Prostate gland (tissue), 2 donors: ENCODE measurements at regions not wholly inside any gene's neighbourhood (a gene's known extent, or its start where the extent isn't known, plus 50 kb on each side); places are given as distances from the start of the nearest gene placed in this dataset.

Source experiments
- DNase-seq: peaks from one replicate; pipeline ENCODE4 v3.0.0-alpha.2; 2019; ENCODE audit warnings: low spot score
- H3K27ac ChIP-seq, 2 donors: fragments of 200-600 bp; sonication (generic); 2 replicates each; pipeline ENCODE4 v1.5.1; 2017 to 2019
- H3K27me3 ChIP-seq: fragments of 200-600 bp; sonication (generic); replicated peaks from 2 replicates; pipeline ENCODE4 v1.5.1; 2019; ENCODE audit not compliant: insufficient read depth
- H3K36me3 ChIP-seq, 2 donors: fragments of 200-600 bp; sonication (generic); 1 replicate in 1 of 2; 2 replicates in 1 of 2; pipeline versions ENCODE4 v1.5.1 to v1.8.1; 2017 to 2019
- H3K4me1 ChIP-seq: fragments of 200-600 bp; sonication (generic); replicated peaks from 2 replicates; pipeline ENCODE4 v1.5.1; 2019
- H3K4me3 ChIP-seq, 2 donors: fragments of 200-600 bp; sonication (generic); 2 replicates each; pipeline ENCODE4 v1.5.1; 2017 to 2019
- H3K9me3 ChIP-seq: fragments of 200-600 bp; sonication (generic); 2 replicates; pipeline ENCODE4 v1.5.1; 2017
- POLR2A ChIP-seq: fragments of 450-650 bp; IDR thresholded peaks from one replicate; pipeline ENCODE4 v1.6.1; 2016; ENCODE audit warnings: antibody characterized with exemption, mild to moderate bottlenecking
- POLR2AphosphoS5 ChIP-seq: sonication (generic); formaldehyde crosslinking; IDR thresholded peaks from one replicate; pipeline ENCODE4 v1.6.1; 2017; ENCODE audit warnings: antibody characterized with exemption
- WGBS: methylation state at CpG from one replicate; pipeline ENCODE4 v1.1.5; 2018; 5-methylcytosine and 5-hydroxymethylcytosine counted together
- intact Hi-C: fragments of 100-400 bp; cut with DNase I; formaldehyde crosslinking; loops from one replicate; pipeline ENCODE4 v1.14.2; 2022
- TF ChIP-seq, protein P1 (sequence below), 4 experiments: fragments of 200-600 bp in 2 of 4; fragments of 450-650 bp in 2 of 4; sonication (generic) in 2 of 4; IDR thresholded peaks; 1 replicate in 3 of 4; 2 replicates in 1 of 4; pipeline ENCODE4 v1.5.1; 2016 to 2019; ENCODE audit warnings: antibody characterized with exemption in 4 of 4, mild to moderate bottlenecking in 2 of 4, moderate library complexity in 2 of 4

DNA sequence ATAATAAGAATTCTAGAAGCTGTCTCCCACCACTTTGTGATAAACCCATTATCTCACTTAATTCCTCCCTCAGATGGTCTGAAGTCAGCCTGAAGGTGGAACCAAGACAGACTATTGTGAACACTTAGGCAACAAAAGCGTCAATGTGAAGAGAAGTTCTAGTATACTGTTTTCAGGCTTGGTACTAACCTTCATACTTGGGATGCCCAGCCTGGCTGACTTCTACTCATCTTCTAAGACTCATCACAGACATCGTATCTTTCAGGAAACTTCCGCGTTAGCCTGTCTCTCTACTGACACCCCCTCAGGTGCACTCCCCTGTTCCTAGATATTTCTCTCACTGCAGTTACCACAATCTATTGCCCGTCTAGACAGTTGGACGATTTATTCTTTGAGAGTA is 201.2 kb downstream of the SATB1 start:
- TF ChIP-seq, protein P1, sequence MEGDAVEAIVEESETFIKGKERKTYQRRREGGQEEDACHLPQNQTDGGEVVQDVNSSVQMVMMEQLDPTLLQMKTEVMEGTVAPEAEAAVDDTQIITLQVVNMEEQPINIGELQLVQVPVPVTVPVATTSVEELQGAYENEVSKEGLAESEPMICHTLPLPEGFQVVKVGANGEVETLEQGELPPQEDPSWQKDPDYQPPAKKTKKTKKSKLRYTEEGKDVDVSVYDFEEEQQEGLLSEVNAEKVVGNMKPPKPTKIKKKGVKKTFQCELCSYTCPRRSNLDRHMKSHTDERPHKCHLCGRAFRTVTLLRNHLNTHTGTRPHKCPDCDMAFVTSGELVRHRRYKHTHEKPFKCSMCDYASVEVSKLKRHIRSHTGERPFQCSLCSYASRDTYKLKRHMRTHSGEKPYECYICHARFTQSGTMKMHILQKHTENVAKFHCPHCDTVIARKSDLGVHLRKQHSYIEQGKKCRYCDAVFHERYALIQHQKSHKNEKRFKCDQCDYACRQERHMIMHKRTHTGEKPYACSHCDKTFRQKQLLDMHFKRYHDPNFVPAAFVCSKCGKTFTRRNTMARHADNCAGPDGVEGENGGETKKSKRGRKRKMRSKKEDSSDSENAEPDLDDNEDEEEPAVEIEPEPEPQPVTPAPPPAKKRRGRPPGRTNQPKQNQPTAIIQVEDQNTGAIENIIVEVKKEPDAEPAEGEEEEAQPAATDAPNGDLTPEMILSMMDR (IDR thresholded peaks at IDR 0.05) = no peak
- no peak for TF ChIP-seq POLR2AphosphoS5
- no peak for TF ChIP-seq POLR2A
- Histone ChIP-seq H3K27ac (no peak overlapping the region), H3K36me3 (no peaks in the 10 kb centered on the region), H3K4me1 (no peaks in the 10 kb centered on the region), H3K9me3 (no peaks in the 10 kb centered on the region), H3K4me3 (no peak overlapping the region), H3K27me3 (no peaks in the 10 kb centered on the region)
- intact Hi-C loops = no loop called here
- WGBS = 88% methylated on average over 6 of the region's 6 CpGs
- no peak for DNase-seq

DNA sequence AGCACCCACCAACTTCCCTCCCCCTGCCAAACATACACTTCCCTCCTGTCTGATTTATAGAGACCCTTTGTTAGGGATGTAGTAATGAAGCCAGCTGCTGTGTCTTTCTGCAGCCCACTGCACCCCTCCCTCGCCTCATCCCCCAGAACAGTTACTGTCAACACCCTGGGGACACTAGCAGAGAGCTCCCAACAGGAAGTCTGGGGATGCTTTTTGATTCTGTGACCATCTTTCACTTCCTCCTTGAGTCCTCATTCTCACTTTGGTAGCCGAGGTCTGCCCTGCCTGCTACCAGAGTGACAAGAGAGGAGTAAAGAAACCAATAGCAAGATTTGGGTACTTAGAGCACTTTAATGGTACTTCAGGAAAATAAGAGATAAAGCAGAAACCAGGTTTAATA is 201.6 kb downstream of the SATB1 start:
- WGBS = 48% methylated on average over 2 of the region's 2 CpGs
- Histone ChIP-seq H3K4me3 (no peak overlapping the region), H3K36me3 (no peaks in the 10 kb centered on the region), H3K9me3 (no peaks in the 10 kb centered on the region), H3K27me3 (no peaks in the 10 kb centered on the region), H3K4me1 (no peaks in the 10 kb centered on the region), H3K27ac (no peak overlapping the region)
- intact Hi-C loops = no loop called here
- TF ChIP-seq POLR2AphosphoS5 = no peak
- TF ChIP-seq, protein P1 (IDR thresholded peaks at IDR 0.05) = no peak
- no peak for TF ChIP-seq POLR2A
- DNase-seq = no peak

DNA sequence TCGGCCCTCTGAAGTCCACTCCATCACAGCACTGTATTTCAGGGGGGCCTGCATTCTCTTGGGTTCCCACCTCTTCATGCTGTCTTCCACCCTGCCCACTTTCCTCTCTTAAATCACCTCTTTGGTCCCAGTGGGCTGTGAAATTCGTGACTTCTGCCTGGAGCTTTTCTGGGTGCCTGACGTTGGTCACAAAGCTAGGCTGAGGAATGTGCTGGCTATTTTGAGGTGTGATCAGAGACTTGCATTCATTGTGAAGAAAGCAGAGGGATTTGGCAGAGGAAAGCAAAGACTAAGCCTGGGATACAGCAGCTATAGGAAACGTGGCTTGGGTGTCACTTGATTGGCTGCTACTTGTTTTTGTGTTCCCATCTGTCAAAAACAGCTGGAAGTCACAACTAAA is 202.5 kb downstream of the SATB1 start:
- WGBS = 76% methylated on average over 4 of the region's 4 CpGs
- no peaks in the 10 kb centered on the region for H3K36me3 ChIP-seq

DNA sequence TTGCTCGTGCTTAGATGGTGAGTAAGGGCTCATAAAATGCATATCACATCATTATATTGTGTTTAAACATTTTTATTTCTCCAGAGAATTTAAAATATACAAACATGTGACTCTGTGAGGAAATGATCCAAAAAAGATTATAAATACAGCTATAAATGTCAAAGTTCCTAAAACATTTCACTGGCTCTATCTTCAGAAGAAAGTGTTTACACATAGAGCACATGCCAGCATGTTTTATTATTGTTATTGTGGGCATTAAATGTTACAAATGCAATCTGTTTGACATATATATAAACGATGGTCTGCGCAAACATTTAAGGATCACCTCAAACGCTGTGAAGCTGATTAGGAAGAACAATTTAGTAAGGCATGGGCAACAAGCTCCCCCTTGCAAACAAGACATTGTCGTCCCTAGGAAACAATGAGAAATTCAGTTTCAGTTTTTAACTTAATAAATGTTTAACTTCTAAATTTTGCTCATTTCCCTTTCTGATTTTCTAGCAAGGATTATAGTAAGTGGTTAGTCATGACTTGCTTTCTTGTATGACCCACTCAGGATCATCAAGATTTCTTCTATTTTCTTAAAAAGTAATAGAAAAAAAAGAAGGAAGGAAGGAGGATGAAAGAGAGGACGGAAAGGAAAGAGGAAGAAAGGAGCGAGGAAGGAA is 207.5 kb downstream of the SATB1 start:
- Histone ChIP-seq H3K4me1 (no peaks in the 10 kb centered on the region), H3K4me3 (no peak overlapping the region), H3K9me3 (no peaks in the 10 kb centered on the region), H3K36me3 (no peaks in the 10 kb centered on the region), H3K27ac (no peak overlapping the region), H3K27me3 (no peaks in the 10 kb centered on the region)
- no peak for TF ChIP-seq POLR2AphosphoS5
- TF ChIP-seq, protein P1 (IDR thresholded peaks at IDR 0.05) = no peak
- no peak for TF ChIP-seq POLR2A
- 31% methylated on average over 7 of the region's 7 CpGs for WGBS
- DNase-seq = no peak
- intact Hi-C loops = no loop called here

More for the DNA sequence above, 202.5 kb downstream of the SATB1 start:
- Histone ChIP-seq H3K4me3 (no peak overlapping the region), H3K27ac (no peak overlapping the region), H3K4me1 (no peaks in the 10 kb centered on the region), H3K9me3 (no peaks in the 10 kb centered on the region), H3K27me3 (no peaks in the 10 kb centered on the region)
- TF ChIP-seq, protein P1 (IDR thresholded peaks at IDR 0.05) = no peak
- TF ChIP-seq POLR2A (no peak), POLR2AphosphoS5 (no peak)
- no peak for DNase-seq
- intact Hi-C loops = no loop called here

DNA sequence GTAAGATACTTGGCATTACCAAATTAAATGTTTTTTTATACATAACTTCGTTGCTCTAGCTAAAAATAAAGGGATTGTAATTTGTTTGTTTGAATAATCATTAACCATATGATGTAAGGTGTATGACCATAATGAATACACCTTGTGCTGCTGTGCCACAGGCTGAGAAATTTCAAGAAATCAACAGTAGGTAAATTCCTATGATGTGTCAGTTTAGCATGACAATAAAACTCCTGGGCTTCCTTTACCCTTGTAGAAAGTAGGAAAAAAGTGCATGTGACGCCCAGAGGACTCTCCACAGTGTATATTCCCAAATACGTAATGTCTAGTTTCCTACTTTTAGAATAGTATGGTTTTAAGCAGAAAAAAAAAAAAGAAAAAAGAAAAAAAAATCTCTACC is 208.1 kb downstream of the SATB1 start:
- no peaks in the 10 kb centered on the region for H3K9me3 ChIP-seq
- H3K36me3 ChIP-seq = no peaks in the 10 kb centered on the region
- H3K27ac ChIP-seq = no peak overlapping the region
- no peak for DNase-seq
- no peak for TF ChIP-seq POLR2A
- TF ChIP-seq, protein P1 (IDR thresholded peaks at IDR 0.05) = no peak
- no peak for TF ChIP-seq POLR2AphosphoS5
- intact Hi-C loops = no loop called here
- H3K4me3 ChIP-seq = no peak overlapping the region
- no peaks in the 10 kb centered on the region for H3K4me1 ChIP-seq
- no peaks in the 10 kb centered on the region for H3K27me3 ChIP-seq
- WGBS = 50% methylated on average over 3 of the region's 3 CpGs
